Muscle layer of duodenum (tissue), 2 donors: ENCODE measurements at regions not wholly inside any gene's neighbourhood (a gene's known extent, or its start where the extent isn't known, plus 50 kb on each side); places are given as distances from the start of the nearest gene placed in this dataset.
A peak's percentile ranks its signal among the peaks of the same experiment; 100 is the strongest.

Experiments used
- H3K27ac ChIP-seq: one replicate; pipeline ENCODE4 v1.7.0; 2013; ENCODE audit warnings: mild to moderate bottlenecking, low read length
- H3K27me3 ChIP-seq: one replicate; pipeline ENCODE4 v1.7.0; 2013; ENCODE audit warnings: low read depth, mild to moderate bottlenecking, control low read depth, low read length
- H3K36me3 ChIP-seq, 2 donors: one replicate each; pipeline ENCODE4 v1.7.0; 2013; ENCODE audit warnings: low read length in 2 of 2, control low read depth in 1 of 2, mild to moderate bottlenecking in 1 of 2; ENCODE audit not compliant: insufficient read depth in 2 of 2, control insufficient read depth in 1 of 2
- H3K4me1 ChIP-seq, 2 donors: one replicate each; pipeline ENCODE4 v1.7.0; 2013; ENCODE audit warnings: low read length in 2 of 2, mild to moderate bottlenecking in 2 of 2, control low read depth in 1 of 2, moderate library complexity in 1 of 2; ENCODE audit not compliant: insufficient read depth in 2 of 2, control insufficient read depth in 1 of 2
- H3K4me3 ChIP-seq, 2 donors: one replicate each; pipeline ENCODE4 v1.7.0; 2013; ENCODE audit warnings: low read length in 2 of 2, low read depth in 1 of 2, mild to moderate bottlenecking in 1 of 2
- H3K9me3 ChIP-seq, 2 donors: one replicate each; pipeline ENCODE4 v1.7.0; 2013; ENCODE audit warnings: low read length in 2 of 2, control low read depth in 1 of 2, mild to moderate bottlenecking in 1 of 2; ENCODE audit not compliant: control insufficient read depth in 1 of 2
- donor health status: healthy.

- H3K27me3 ChIP-seq = no peaks in the 10 kb centered on the region
- peaks cover 0 to 3% of the 10 kb centered on the region in 2 donors for H3K4me1 ChIP-seq
- no peaks in the 10 kb centered on the region for H3K9me3 ChIP-seq
- H3K27ac ChIP-seq = no peak overlapping the region
- H3K4me3 ChIP-seq = no peak overlapping the region
- H3K36me3 ChIP-seq = no peaks in the 10 kb centered on the region
These were observed 141.5 kb upstream of the ADAMTS9 start for GRCh38 chr3:64829331-64829730.

GRCh38 chr3:64828276-64828675 lies 140.5 kb upstream of the ADAMTS9 start:
- H3K27ac ChIP-seq = no peak overlapping the region
- H3K36me3 ChIP-seq = no peaks in the 10 kb centered on the region
- H3K9me3 ChIP-seq = no peaks in the 10 kb centered on the region
- H3K4me1 ChIP-seq = peaks cover 0 to 5% of the 10 kb centered on the region in 2 donors
- no peak overlapping the region for H3K4me3 ChIP-seq
- no peaks in the 10 kb centered on the region for H3K27me3 ChIP-seq

- H3K4me3 ChIP-seq = no peak overlapping the region
- peaks cover 0 to 5% of the 10 kb centered on the region in 2 donors for H3K4me1 ChIP-seq
- no peaks in the 10 kb centered on the region for H3K9me3 ChIP-seq
- H3K36me3 ChIP-seq = no peaks in the 10 kb centered on the region
- H3K27me3 ChIP-seq = no peaks in the 10 kb centered on the region
- no peak overlapping the region for H3K27ac ChIP-seq
These were observed 139.6 kb upstream of the ADAMTS9 start for GRCh38 chr3:64827431-64827830.

GRCh38 chr3:64827019-64827418 lies 139.2 kb upstream of the ADAMTS9 start:
- Histone ChIP-seq H3K27me3 (no peaks in the 10 kb centered on the region), H3K36me3 (no peaks in the 10 kb centered on the region), H3K4me3 (no peak overlapping the region), H3K27ac (no peak overlapping the region), H3K9me3 (no peaks in the 10 kb centered on the region), H3K4me1 (peaks cover 0 to 5% of the 10 kb centered on the region in 2 donors)

GRCh38 chr3:64825404-64826120 lies 137.8 kb upstream of the ADAMTS9 start:
- Histone ChIP-seq H3K4me1 (peaks cover 0 to 5% of the 10 kb centered on the region in 2 donors), H3K36me3 (no peaks in the 10 kb centered on the region), H3K9me3 (no peaks in the 10 kb centered on the region)

GRCh38 chr3:64824394-64824909 lies 136.7 kb upstream of the ADAMTS9 start:
- Histone ChIP-seq H3K27me3 (no peaks in the 10 kb centered on the region), H3K27ac (no peak overlapping the region), H3K4me3 (no peak overlapping the region), H3K9me3 (no peaks in the 10 kb centered on the region), H3K4me1 (peaks cover 0 to 5% of the 10 kb centered on the region in 2 donors), H3K36me3 (no peaks in the 10 kb centered on the region)

More at GRCh38 chr3:64825404-64826120, 137.8 kb upstream of the ADAMTS9 start:
- no peak overlapping the region for H3K27ac ChIP-seq
- H3K4me3 ChIP-seq = no peak overlapping the region
- H3K27me3 ChIP-seq = no peaks in the 10 kb centered on the region

- Histone ChIP-seq H3K36me3 (no peaks in the 10 kb centered on the region), H3K9me3 (no peaks in the 10 kb centered on the region), H3K27me3 (no peaks in the 10 kb centered on the region)
These were observed 130.4 kb upstream of the ADAMTS9 start for GRCh38 chr3:64818196-64818595.

GRCh38 chr3:64816355-64816754 lies 128.6 kb upstream of the ADAMTS9 start:
- H3K27me3 ChIP-seq = no peaks in the 10 kb centered on the region
- no peaks in the 10 kb centered on the region for H3K9me3 ChIP-seq
- H3K27ac ChIP-seq = no peak overlapping the region

More at GRCh38 chr3:64818196-64818595, 130.4 kb upstream of the ADAMTS9 start:
- Histone ChIP-seq H3K27ac (no peak overlapping the region), H3K4me1 (peaks cover 10 to 13% of the 10 kb centered on the region in 2 donors), H3K4me3 (no peak overlapping the region)

GRCh38 chr3:64815789-64816188 lies 128.0 kb upstream of the ADAMTS9 start:
- H3K27me3 ChIP-seq = no peaks in the 10 kb centered on the region
- H3K27ac ChIP-seq = no peak overlapping the region
- H3K9me3 ChIP-seq = no peaks in the 10 kb centered on the region
- H3K4me3 ChIP-seq = peak overlapping the region in 1 of 2 donors; percentile 2
- peaks cover 10 to 13% of the 10 kb centered on the region in 2 donors for H3K4me1 ChIP-seq
- H3K36me3 ChIP-seq = no peaks in the 10 kb centered on the region

More at GRCh38 chr3:64816355-64816754, 128.6 kb upstream of the ADAMTS9 start:
- Histone ChIP-seq H3K4me1 (peaks cover 10 to 13% of the 10 kb centered on the region in 2 donors), H3K4me3 (no peak overlapping the region), H3K36me3 (no peaks in the 10 kb centered on the region)

- Histone ChIP-seq H3K36me3 (peaks cover 0 to 1% of the 10 kb centered on the region in 2 donors), H3K27me3 (no peaks in the 10 kb centered on the region), H3K4me3 (peak overlapping the region in 1 of 2 donors; percentile 2), H3K4me1 (peaks cover 10 to 13% of the 10 kb centered on the region in 2 donors), H3K27ac (peak overlapping the region; percentile 24), H3K9me3 (no peaks in the 10 kb centered on the region)
These were observed 127.4 kb upstream of the ADAMTS9 start for GRCh38 chr3:64815195-64815631.

GRCh38 chr3:64814351-64814750 lies 126.6 kb upstream of the ADAMTS9 start:
- no peak overlapping the region for H3K27ac ChIP-seq
- peaks cover 0 to 6% of the 10 kb centered on the region in 2 donors for H3K36me3 ChIP-seq
- H3K4me1 ChIP-seq = peaks cover 10 to 13% of the 10 kb centered on the region in 2 donors
- no peak overlapping the region for H3K4me3 ChIP-seq
- no peaks in the 10 kb centered on the region for H3K27me3 ChIP-seq
- H3K9me3 ChIP-seq = no peaks in the 10 kb centered on the region
